HG03432 (cell line): ENCODE measurements at regions not wholly inside any gene's neighbourhood (a gene's known extent, or its start where the extent isn't known, plus 50 kb on each side); places are given as distances from the start of the nearest gene placed in this dataset.
"Not testable (repeated sequence)": the region's sequence is repeated elsewhere in the genome, so short reads cannot be mapped to it uniquely, and the experiment has no call there.

Experiments
- ATAC-seq: cut with Tn5 transposase; IDR thresholded peaks from one replicate; pipeline ENCODE4 v1.9.1; 2021; ENCODE audit warnings: mild to moderate bottlenecking, moderate library complexity; ENCODE audit not compliant: unreplicated experiment

- ATAC-seq, result no peak
Observed at GRCh38 chr2:150371044-150371818, 116.2 kb downstream of the RND3 start.

GRCh38 chr2:150370561-150370960 lies 116.9 kb downstream of the RND3 start:
- no peak for ATAC-seq

DNA sequence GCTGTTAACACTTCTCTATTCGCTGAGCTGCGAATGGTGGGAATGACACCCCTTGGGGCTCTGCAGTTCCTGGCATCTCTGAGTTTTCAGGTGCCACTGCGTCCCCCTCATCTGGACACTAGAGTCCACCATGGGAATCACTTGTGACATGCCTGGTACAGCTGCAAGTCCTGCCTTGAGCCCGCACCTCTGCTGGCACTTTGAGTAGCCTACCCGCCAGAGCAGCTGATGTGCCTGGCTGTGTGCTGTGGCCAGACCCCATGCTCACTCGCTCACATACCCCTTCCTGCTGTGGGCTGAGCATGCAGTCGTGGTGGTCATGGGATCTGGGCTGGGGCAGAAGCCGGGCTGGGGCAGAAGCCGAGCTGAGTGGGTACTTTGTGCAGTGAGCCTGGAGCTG lies 117.6 kb downstream of the RND3 start:
- no peak for ATAC-seq

DNA sequence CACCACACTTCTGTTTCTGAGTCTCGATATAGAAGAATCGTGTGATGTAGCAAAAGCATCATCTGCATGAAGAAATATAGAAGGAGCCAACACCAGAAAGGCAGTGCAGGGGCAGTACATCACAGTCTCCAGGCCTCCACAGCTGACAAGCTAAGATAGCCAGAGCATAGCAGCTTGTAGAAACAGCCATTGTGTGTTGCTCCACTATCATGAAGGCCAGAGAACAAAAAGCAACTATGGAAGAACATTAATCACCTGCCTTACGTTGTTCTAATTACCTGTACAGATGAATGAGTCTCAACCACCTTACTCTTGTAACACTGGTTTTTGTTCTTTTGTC lies 129.0 kb downstream of the RND3 start:
- ATAC-seq, result no peak

GRCh38 chr2:150357770-150358467 lies 129.5 kb downstream of the RND3 start:
- ATAC-seq, result peak; percentile 96

GRCh38 chr2:150355440-150355839 lies 132.0 kb downstream of the RND3 start:
- no peak for ATAC-seq

- ATAC-seq, result no peak
Observed at GRCh38 chr2:150353376-150353775, 134.1 kb downstream of the RND3 start.

GRCh38 chr2:150351922-150352321 lies 135.5 kb downstream of the RND3 start:
- ATAC-seq, result no peak

GRCh38 chr2:150350500-150350899 lies 137.0 kb downstream of the RND3 start:
- ATAC-seq, result no peak

DNA sequence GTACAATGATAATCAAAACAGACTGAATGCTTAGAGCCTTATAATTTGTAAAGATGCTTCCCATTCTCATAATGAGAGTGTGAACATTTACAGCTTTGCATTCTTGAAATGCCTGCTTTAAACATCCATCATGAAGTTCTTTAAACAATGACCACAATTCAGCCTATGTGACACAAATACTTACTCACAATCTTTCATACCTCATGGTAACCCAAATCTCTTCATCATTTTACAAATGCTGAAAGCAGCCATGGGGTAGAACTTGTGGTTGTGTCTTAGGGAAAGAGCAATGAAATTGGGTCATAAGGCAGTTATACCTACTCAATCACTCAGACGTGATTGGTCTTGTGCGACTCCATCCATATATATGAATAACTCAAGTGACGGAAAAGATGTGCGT lies 140.7 kb downstream of the RND3 start:
- no peak for ATAC-seq

DNA sequence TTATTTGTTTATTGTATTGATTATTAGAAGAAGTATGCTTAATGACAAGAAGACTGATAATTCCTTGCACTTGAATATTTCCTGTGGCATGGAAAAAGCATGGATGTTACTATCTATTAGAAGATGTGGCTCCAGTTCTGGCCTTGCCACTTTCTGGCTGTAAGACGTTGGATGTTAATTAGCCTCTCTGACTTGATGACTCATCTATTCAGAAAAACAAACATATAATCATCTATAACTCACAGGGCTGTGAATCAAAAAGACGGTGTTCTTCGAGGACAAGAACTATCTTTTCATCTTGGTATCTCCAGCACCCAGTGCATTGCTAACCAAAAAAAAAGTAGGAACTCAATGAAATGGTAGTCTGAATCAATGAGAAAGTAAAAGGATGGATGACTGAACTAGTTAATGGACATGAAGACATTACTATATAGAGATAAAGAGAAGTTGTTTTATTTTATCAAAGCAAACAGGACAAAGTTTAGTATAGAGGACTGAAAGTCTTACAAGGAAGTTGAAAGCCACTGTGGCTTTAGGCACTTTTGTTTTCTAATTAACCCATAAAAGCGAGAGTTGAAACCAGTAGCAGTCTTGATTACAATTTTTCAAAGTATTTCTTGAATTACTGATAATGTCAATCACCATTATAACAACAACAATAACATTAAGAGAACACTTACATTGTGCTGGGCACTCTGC lies 145.3 kb downstream of the RND3 start:
- no peak for ATAC-seq

DNA sequence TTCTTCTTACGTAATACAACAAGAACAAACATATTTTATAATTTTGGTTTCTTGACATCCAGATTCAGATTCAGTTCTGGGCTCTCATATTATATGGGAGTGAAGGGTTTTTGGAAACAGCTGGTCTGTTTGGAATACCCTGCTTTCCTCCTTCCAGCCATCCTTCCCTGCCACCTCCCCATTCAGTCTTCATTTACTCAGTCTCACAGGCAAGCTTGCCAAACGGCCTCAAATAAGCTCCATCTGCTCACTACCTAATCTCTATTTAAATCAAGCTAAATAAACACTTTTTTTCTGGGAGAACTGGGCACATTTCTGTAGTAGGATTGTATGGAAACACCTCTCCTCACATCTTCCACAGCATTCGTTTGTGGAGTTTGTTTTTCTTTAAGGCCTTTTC lies 147.5 kb downstream of the RND3 start:
- ATAC-seq, result no peak

DNA sequence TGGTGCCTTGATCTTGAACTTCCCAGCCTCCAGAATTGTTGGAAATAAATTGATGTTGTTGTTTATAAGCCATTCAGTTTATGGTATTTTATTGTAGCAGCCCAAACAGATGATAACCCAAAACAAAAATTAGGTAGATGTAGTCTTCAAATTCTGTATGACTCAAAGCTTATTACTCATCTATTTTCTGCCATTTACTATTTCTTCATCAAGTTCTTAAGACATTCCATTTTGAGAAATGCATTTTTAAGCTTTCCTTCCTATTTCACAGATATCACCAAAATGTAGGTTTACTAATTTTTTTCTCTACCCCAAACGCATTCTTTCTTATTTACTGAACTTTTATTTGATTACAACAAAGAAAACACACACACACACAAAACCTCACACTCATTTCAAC lies 148.2 kb downstream of the RND3 start:
- ATAC-seq, result no peak

DNA sequence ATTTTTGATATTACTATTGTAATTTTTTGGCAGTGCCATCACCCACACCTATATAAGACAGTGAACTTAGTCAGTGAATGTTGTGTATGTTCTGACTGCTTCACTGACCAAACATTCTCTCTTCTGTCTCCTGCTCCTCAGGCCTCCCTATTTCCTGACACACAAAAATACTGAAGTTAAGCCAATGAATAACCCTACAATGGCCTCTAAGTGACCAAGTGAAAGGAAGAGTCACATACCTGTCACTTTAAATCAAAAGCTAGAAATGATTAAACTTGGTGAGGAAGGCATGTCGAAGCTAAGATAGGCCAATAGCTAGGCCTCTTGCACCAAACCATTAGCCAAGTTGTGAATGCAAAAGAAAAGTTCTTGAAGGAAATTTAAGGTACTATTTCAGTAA lies 151.9 kb downstream of the RND3 start:
- no peak for ATAC-seq

- ATAC-seq, result no peak
Observed at GRCh38 chr2:150332383-150332782, 155.1 kb downstream of the RND3 start.

DNA sequence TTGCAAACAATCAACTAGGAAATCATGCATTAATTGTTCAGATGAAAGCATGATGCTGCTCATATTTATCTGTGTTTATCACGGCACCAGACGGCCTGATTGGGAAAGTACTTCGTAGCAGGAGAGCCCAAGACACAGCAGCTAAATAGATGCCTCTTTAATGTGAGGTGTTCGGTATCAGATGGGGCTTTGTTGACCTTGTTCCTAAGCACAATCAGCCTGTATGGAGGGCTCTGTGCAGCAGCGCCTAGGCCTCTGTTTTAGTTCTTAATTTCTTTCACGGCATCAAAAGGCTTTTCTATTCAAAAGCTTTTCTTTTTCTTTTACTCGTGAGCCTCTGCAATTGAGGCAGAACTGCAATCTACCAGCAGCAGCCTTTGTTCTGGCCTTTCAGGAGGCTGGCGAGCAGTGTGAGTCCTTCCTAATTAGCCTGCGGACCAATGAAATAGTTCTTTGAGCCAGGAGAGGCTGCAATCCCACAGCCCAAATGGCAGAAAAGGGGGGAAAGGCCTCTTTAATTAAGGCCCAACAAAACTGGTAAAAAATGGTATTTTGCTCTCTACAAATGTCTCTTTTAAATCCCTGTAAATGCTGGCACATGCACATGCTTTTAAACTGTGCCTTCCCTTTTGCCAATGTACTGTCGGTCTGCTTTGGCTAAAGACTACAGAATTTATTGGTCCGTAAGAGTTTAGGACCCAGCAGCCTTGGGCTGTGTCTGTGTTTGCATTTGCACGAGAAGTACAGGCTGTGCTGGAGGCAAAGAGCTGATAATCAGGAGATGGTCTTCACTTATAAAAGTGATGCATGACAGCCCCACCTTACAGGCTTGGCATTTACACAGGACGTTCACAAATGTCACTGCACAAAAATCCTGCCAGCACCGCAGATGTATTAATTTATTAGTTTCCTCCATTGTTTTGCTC lies 159.6 kb downstream of the RND3 start:
- ATAC-seq, result no peak

GRCh38 chr2:150325656-150326314 lies 161.7 kb downstream of the RND3 start:
- no peak for ATAC-seq

GRCh38 chr2:150323071-150323470 lies 164.4 kb downstream of the RND3 start:
- ATAC-seq, result not testable (repeated sequence)

- no peak for ATAC-seq
Observed at GRCh38 chr2:150320608-150321007, 166.9 kb downstream of the RND3 start.
